IPS-18c (cell line): ENCODE measurements at regions not wholly inside any gene's neighbourhood (a gene's known extent, or its start where the extent isn't known, plus 50 kb on each side); places are given as distances from the start of the nearest gene placed in this dataset.
"Not testable (repeated sequence)": the region's sequence is repeated elsewhere in the genome, so short reads cannot be mapped to it uniquely, and the experiment has no call there.

Experiments
- H3K4me3 ChIP-seq: 2 replicates; pipeline ENCODE4 v1.7.0; 2013; ENCODE audit warnings: low read depth, mild to moderate bottlenecking, low read length, moderate library complexity; ENCODE audit not compliant: insufficient read depth
- H3K9me3 ChIP-seq: one replicate; pipeline ENCODE4 v1.6.1; 2013; ENCODE audit warnings: mild to moderate bottlenecking, low read length, moderate library complexity; ENCODE audit not compliant: control insufficient read depth, insufficient read depth

GRCh38 chrX:40844471-40844870, 109.1 kb upstream of the MED14 start:
- Histone ChIP-seq H3K4me3 (no peak overlapping the region), H3K9me3 (peaks cover 14% of the 10 kb centered on the region)

- H3K9me3 ChIP-seq = peaks cover 11% of the 10 kb centered on the region
- no peak overlapping the region; the same call in 1 of the 2 replicates for H3K4me3 ChIP-seq
Measured at GRCh38 chrX:40845331-40845911, 110.1 kb upstream of the MED14 start.

- Histone ChIP-seq H3K9me3 (peaks cover 3% of the 10 kb centered on the region), H3K4me3 (no peak overlapping the region)
Measured at GRCh38 chrX:40849906-40850823, 114.8 kb upstream of the MED14 start.

- no peaks in the 10 kb centered on the region for H3K9me3 ChIP-seq
- H3K4me3 ChIP-seq = no peak overlapping the region
Measured at GRCh38 chrX:40852586-40852985, 117.2 kb upstream of the MED14 start.

GRCh38 chrX:40853004-40853815, 117.9 kb upstream of the MED14 start:
- Histone ChIP-seq H3K4me3 (no peak overlapping the region), H3K9me3 (no peaks in the 10 kb centered on the region)

GRCh38 chrX:40853816-40854123, 118.4 kb upstream of the MED14 start:
- Histone ChIP-seq H3K4me3 (no peak overlapping the region), H3K9me3 (no peaks in the 10 kb centered on the region)

GRCh38 chrX:40854242-40854641, 118.9 kb upstream of the MED14 start:
- Histone ChIP-seq H3K4me3 (no peak overlapping the region), H3K9me3 (peaks cover 2% of the 10 kb centered on the region)

GRCh38 chrX:40855411-40855810, 120.1 kb upstream of the MED14 start:
- no peak overlapping the region for H3K4me3 ChIP-seq
- H3K9me3 ChIP-seq = peaks cover 5% of the 10 kb centered on the region

- Histone ChIP-seq H3K9me3 (peaks cover 7% of the 10 kb centered on the region), H3K4me3 (no peak overlapping the region)
Measured at GRCh38 chrX:40855932-40856515, 120.7 kb upstream of the MED14 start.

- peaks cover 23% of the 10 kb centered on the region for H3K9me3 ChIP-seq
- not testable (repeated sequence) for H3K4me3 ChIP-seq
Measured at GRCh38 chrX:40861952-40862554, 126.7 kb upstream of the MED14 start.

- H3K9me3 ChIP-seq = peaks cover 23% of the 10 kb centered on the region
- not testable (repeated sequence) for H3K4me3 ChIP-seq
Measured at GRCh38 chrX:40863260-40863659, 127.9 kb upstream of the MED14 start.

GRCh38 chrX:40863671-40864070, 128.3 kb upstream of the MED14 start:
- Histone ChIP-seq H3K9me3 (peaks cover 23% of the 10 kb centered on the region), H3K4me3 (no peak overlapping the region)

GRCh38 chrX:40864972-40865371, 129.6 kb upstream of the MED14 start:
- no peak overlapping the region for H3K4me3 ChIP-seq
- peaks cover 18% of the 10 kb centered on the region for H3K9me3 ChIP-seq

GRCh38 chrX:40866893-40867292, 131.6 kb upstream of the MED14 start:
- H3K4me3 ChIP-seq = no peak overlapping the region
- H3K9me3 ChIP-seq = peaks cover 7% of the 10 kb centered on the region

- no peak overlapping the region for H3K4me3 ChIP-seq
Measured at GRCh38 chrX:40867352-40867751, 132.0 kb upstream of the MED14 start.

GRCh38 chrX:40868868-40869267, 133.5 kb upstream of the MED14 start:
- Histone ChIP-seq H3K9me3 (no peaks in the 10 kb centered on the region), H3K4me3 (no peak overlapping the region)

More at GRCh38 chrX:40867352-40867751, 132.0 kb upstream of the MED14 start:
- peaks cover 2% of the 10 kb centered on the region for H3K9me3 ChIP-seq

- H3K9me3 ChIP-seq, H3K4me3 ChIP-seq: not testable (repeated sequence)
Measured at GRCh38 chrX:40870982-40871381, 135.6 kb upstream of the MED14 start.
